ENCODE measurements at regions not wholly inside any gene's neighbourhood (a gene's known extent, or its start where the extent isn't known, plus 50 kb on each side); places are given as distances from the start of the nearest gene placed in this dataset.

DNA sequence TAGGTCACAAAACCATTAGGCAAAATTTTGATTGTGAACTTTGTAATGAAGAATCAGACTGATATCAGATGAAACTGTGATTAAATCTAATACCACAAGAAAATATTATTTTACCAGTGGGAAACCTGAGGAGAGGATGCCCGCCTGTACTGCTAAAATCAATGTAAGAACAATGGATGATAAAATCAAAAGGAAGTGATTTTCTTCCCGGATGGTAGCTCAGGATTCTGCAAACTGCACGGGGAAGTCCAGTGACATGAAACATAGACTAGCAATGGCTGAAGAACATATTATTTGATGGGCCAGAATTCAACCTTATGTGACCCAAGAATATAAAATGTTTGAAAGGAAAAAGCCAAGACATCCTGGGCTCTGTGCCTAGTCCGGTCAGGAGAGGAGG lies 974.9 kb downstream of the PCDH18 start:
- TF ChIP-seq, protein P1, sequence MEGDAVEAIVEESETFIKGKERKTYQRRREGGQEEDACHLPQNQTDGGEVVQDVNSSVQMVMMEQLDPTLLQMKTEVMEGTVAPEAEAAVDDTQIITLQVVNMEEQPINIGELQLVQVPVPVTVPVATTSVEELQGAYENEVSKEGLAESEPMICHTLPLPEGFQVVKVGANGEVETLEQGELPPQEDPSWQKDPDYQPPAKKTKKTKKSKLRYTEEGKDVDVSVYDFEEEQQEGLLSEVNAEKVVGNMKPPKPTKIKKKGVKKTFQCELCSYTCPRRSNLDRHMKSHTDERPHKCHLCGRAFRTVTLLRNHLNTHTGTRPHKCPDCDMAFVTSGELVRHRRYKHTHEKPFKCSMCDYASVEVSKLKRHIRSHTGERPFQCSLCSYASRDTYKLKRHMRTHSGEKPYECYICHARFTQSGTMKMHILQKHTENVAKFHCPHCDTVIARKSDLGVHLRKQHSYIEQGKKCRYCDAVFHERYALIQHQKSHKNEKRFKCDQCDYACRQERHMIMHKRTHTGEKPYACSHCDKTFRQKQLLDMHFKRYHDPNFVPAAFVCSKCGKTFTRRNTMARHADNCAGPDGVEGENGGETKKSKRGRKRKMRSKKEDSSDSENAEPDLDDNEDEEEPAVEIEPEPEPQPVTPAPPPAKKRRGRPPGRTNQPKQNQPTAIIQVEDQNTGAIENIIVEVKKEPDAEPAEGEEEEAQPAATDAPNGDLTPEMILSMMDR (conservative IDR thresholded peaks at IDR 0.05; ENCODE audit: low read depth, low read length), result no peak
- TF ChIP-seq BHLHE40 (IDR thresholded peaks at IDR 0.05; ENCODE audit: low read depth, low read length), result no peak
- no peak for TF ChIP-seq MAFK (IDR thresholded peaks at IDR 0.05; ENCODE audit: low read depth, low read length)
- no peak for TF ChIP-seq POLR2A (IDR thresholded peaks at IDR 0.05; ENCODE audit: low read depth, low read length)
- no peak for TF ChIP-seq RFX5 (IDR thresholded peaks at IDR 0.05; ENCODE audit: low read depth, low read length)
- TF ChIP-seq FOS (IDR thresholded peaks at IDR 0.05; ENCODE audit: low read depth, low read length), result no peak
- TF ChIP-seq MXI1 (IDR thresholded peaks at IDR 0.05; ENCODE audit: borderline replicate concordance, low read depth, low read length), result no peak
- no peak for TF ChIP-seq NFE2L2 (IDR thresholded peaks at IDR 0.05; ENCODE audit: low read depth, low read length)
- TF ChIP-seq SMC3 (IDR thresholded peaks at IDR 0.05; ENCODE audit: low read depth, low read length), result no peak
- no peak for TF ChIP-seq CEBPB (IDR thresholded peaks at IDR 0.05; ENCODE audit: low read depth, low read length)
- TF ChIP-seq, protein P2, sequence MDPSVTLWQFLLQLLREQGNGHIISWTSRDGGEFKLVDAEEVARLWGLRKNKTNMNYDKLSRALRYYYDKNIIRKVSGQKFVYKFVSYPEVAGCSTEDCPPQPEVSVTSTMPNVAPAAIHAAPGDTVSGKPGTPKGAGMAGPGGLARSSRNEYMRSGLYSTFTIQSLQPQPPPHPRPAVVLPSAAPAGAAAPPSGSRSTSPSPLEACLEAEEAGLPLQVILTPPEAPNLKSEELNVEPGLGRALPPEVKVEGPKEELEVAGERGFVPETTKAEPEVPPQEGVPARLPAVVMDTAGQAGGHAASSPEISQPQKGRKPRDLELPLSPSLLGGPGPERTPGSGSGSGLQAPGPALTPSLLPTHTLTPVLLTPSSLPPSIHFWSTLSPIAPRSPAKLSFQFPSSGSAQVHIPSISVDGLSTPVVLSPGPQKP (IDR thresholded peaks at IDR 0.05; ENCODE audit: borderline replicate concordance, low read depth, low read length), result no peak

Data from IMR-90 (cell line).